HepG2 (cell line): ENCODE measurements at regions not wholly inside any gene's neighbourhood (a gene's known extent, or its start where the extent isn't known, plus 50 kb on each side); places are given as distances from the start of the nearest gene placed in this dataset.

Source experiments
- ATAC-seq: fragments of 200-7000 bp; cut with Tn5 transposase; 3 replicates; pipeline ENCODE4 v1.9.1; 2020; ENCODE audit warnings: mild to moderate bottlenecking, moderate library complexity
- BruUV-seq: library from RNA; stranded (reverse); fragments of 400-500 nt; replicated peaks from 2 replicates; lab custom pipeline; 2021; lab: Mats Ljungman, UMichigan
- CTCF ChIA-PET: fragments of 300-600 bp; formaldehyde crosslinking; extraction: SDS; loops from one replicate; lab custom pipeline; 2021; ENCODE audit warnings: low total read pairs, inconsistent platforms, low intra/inter-chr PET ratio; lab: Yijun Ruan, JAX
- POLR2A ChIA-PET: fragments of 350-600 bp; sonication (Branson Sonifier 250); formaldehyde crosslinking; loops from one replicate; lab custom pipeline; 2020; ENCODE audit warnings: antibody characterized with exemption, inconsistent platforms; lab: Yijun Ruan, JAX
- DNase-seq: peaks from one replicate; pipeline ENCODE4 v3.0.0-alpha.2; 2015; ENCODE audit warnings: low spot score
- FAIRE-seq: peaks from 3 replicates; lab custom pipeline; 2011; peaks lifted over from hg19 to GRCh38; lab: Jason Lieb, UNC
- H2AFZ ChIP-seq: one replicate; pipeline ENCODE4 v1.6.1; 2011; ENCODE audit warnings: low read length, inconsistent platforms
- H3K27ac ChIP-seq: fragments of 300-600 bp; 3 replicates; pipeline ENCODE4 v1.8.0; 2011; ENCODE audit warnings: mixed run types, mild to moderate bottlenecking, mixed read lengths, low read length, inconsistent platforms; ENCODE audit not compliant: insufficient read depth; ENCODE audit errors: extremely low read length
- H3K27me3 ChIP-seq, 2 experiments: fragments of 200-600 bp in 1 of 2; 2 replicates in 1 of 2; 3 replicates in 1 of 2; pipeline versions ENCODE4 v1.6.0 to v1.8.0; 2011; ENCODE audit warnings: low read length in 2 of 2, mild to moderate bottlenecking in 2 of 2, moderate library complexity in 2 of 2, inconsistent platforms in 1 of 2; ENCODE audit not compliant: insufficient read depth in 2 of 2, control insufficient read depth in 1 of 2
- H3K36me3 ChIP-seq, 2 experiments: fragments of 200-600 bp in 1 of 2; replicated peaks in 1 of 2; 2 replicates in 1 of 2; 3 replicates in 1 of 2; pipeline versions ENCODE4 v1.5.1 to v1.8.0; 2011; ENCODE audit warnings: low read length in 2 of 2, inconsistent platforms in 1 of 2; ENCODE audit not compliant: insufficient read depth in 2 of 2, control insufficient read depth in 1 of 2
- H3K4me1 ChIP-seq: 2 replicates; pipeline ENCODE4 v1.5.1; 2012; ENCODE audit warnings: low read length, inconsistent platforms; ENCODE audit not compliant: insufficient read depth
- H3K4me2 ChIP-seq: 2 replicates; pipeline ENCODE4 v1.6.0; 2011; ENCODE audit warnings: low read depth, low read length, inconsistent platforms
- H3K4me3 ChIP-seq, 3 experiments: fragments of 200-600 bp in 1 of 3; sonication (generic), shearing (Covaris generic) in 1 of 3; replicated peaks in 1 of 3; 2 replicates each; pipeline ENCODE4 v1.5.1; 2011 to 2016; ENCODE audit warnings: low read length in 3 of 3, inconsistent platforms in 2 of 3, low read depth in 2 of 3, mild to moderate bottlenecking in 2 of 3, control low read depth in 1 of 3, mixed read lengths in 1 of 3; ENCODE audit not compliant: insufficient read depth in 1 of 3
- H3K79me2 ChIP-seq: one replicate; pipeline ENCODE4 v1.6.1; 2011; ENCODE audit warnings: low read length, inconsistent platforms; ENCODE audit not compliant: insufficient read depth
- H3K9ac ChIP-seq: 2 replicates; pipeline ENCODE4 v1.6.0; 2011; ENCODE audit warnings: mild to moderate bottlenecking, low read depth, low read length, inconsistent platforms; ENCODE audit not compliant: insufficient read depth
- H3K9me3 ChIP-seq: 2 replicates; pipeline ENCODE4 v1.5.1; 2012; ENCODE audit warnings: mild to moderate bottlenecking, low read length
- H4K20me1 ChIP-seq: 2 replicates; pipeline ENCODE4 v1.6.0; 2011; ENCODE audit warnings: inconsistent platforms, mild to moderate bottlenecking, low read length, moderate library complexity; ENCODE audit not compliant: insufficient read depth
- HOXA3 ChIP-seq: sonication (generic); formaldehyde crosslinking; IDR thresholded peaks from 2 replicates; pipeline ENCODE4 v1.5.0; 2020; ENCODE audit warnings: missing genetic modification reagents
- HOXD1 ChIP-seq: sonication (generic); formaldehyde crosslinking; IDR thresholded peaks from 2 replicates; pipeline ENCODE4 v1.5.0; 2020; ENCODE audit warnings: missing genetic modification reagents
- MAFF ChIP-seq: IDR thresholded peaks from 2 replicates; pipeline ENCODE4 v1.6.1; 2011; ENCODE audit warnings: low read depth, low read length, improper control_type of control experiment
- MAFK ChIP-seq, 2 experiments: IDR thresholded peaks in 1 of 2; conservative IDR thresholded peaks in 1 of 2; 2 replicates each; pipeline ENCODE4 v1.6.1; 2011; ENCODE audit warnings: improper control_type of control experiment in 2 of 2, low read length in 2 of 2
- MTF1 ChIP-seq: sonication (generic); formaldehyde crosslinking; IDR thresholded peaks from 2 replicates; pipeline ENCODE4 v1.5.0; 2020; ENCODE audit warnings: missing genetic modification reagents
- PAF1 ChIP-seq: IDR thresholded peaks from 2 replicates; pipeline ENCODE4 v1.6.1; 2016; ENCODE audit warnings: missing genetic modification reagents, missing compliant biosample characterization
- XRCC5 ChIP-seq: fragments of 200-400 bp; formaldehyde crosslinking; optimal IDR thresholded peaks from 2 replicates; pipeline ENCODE3; 2017; ENCODE audit warnings: mild to moderate bottlenecking, low read length
- ZNF687 ChIP-seq: sonication (generic); formaldehyde crosslinking; IDR thresholded peaks from 2 replicates; pipeline ENCODE4 v1.5.1; 2020; ENCODE audit warnings: mild to moderate bottlenecking, missing genetic modification reagents, moderate library complexity
- in situ Hi-C: cut with HindIII; loops from 2 replicates; pipeline ENCODE4 v1.10.0; 2017; ENCODE audit warnings: low pct_unique_long_range_greater_than_20kb; ENCODE audit not compliant: extremely low pct_ligation_motif_present
- intact Hi-C: fragments of 100-400 bp; cut with micrococcal nuclease; formaldehyde crosslinking; loops from one replicate; pipeline ENCODE4 v1.10.0; 2022; ENCODE audit not compliant: unreplicated experiment

GRCh38 chr2:163246135-163246534, 407.6 kb upstream of the KCNH7 start (continued):
- no peak for TF ChIP-seq PAF1 (CRISPR knock-in tag)
- TF ChIP-seq MTF1 (CRISPR knock-in tag): no peak
- no peak for TF ChIP-seq ZNF687 (CRISPR knock-in tag)
- no peak for TF ChIP-seq HOXD1 (CRISPR knock-in tag)
- TF ChIP-seq XRCC5: no peak

DNA sequence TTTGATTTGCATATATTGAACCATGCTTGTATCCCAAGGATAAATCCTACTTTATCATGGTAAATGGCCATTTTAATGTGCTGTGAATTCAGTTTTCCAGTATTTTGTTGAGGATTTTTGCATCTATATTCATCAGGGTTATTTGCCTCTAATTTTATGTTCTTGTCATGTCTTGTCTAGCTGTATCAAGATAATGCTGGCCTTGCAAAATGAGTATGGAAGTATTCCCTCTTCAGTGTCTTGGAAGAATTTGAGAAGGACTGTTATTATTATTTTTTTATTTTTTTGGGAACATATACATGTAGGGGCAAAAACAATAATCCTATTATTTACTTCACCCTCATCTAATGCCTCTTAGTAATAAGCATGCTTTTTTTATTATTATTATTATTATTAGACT, 398.0 kb upstream of the KCNH7 start:
- FAIRE-seq (no peak), ATAC-seq (no peak), DNase-seq (no peak)
- Histone ChIP-seq H4K20me1 (no peaks in the 10 kb centered on the region), H3K9ac (no peak overlapping the region), H2AFZ (no peak overlapping the region), H3K79me2 (no peaks in the 10 kb centered on the region), H3K27ac (no peak overlapping the region), H3K4me1 (no peaks in the 10 kb centered on the region), H3K4me3 (no peak overlapping the region), H3K4me2 (no peak overlapping the region), H3K27me3 (no peaks in the 10 kb centered on the region), H3K36me3 (no peaks in the 10 kb centered on the region), H3K9me3 (peaks cover 39% of the 10 kb centered on the region)
- ChIA-PET POLR2A (no interaction called here), CTCF (no interaction called here)
- intact Hi-C loops: no loop called here
- no TSS peak for BruUV-seq
- in situ Hi-C loops: no loop called here
- TF ChIP-seq HOXA3 (no peak), MAFK (conservative IDR thresholded peaks at IDR 0.05 in 1 of 2, IDR thresholded peaks at IDR 0.05 in 1 of 2; ENCODE audit: low read length in 2 of 2) (peak; percentile 63 to 76; a peak in 3 of 4 replicates), MAFF (peak; percentile 63)
